Transverse colon (tissue), 4 donors: ENCODE measurements at regions not wholly inside any gene's neighbourhood (a gene's known extent, or its start where the extent isn't known, plus 50 kb on each side); places are given as distances from the start of the nearest gene placed in this dataset.

ENCODE experiments used
- DNase-seq: peaks from one replicate; pipeline ENCODE4 v3.0.0-alpha.2; 2019
- H3K27ac ChIP-seq, 4 donors: fragments of 200-600 bp; sonication (generic); 2 replicates each; pipeline ENCODE4 v1.5.1; 2016 to 2018; ENCODE audit warnings: inconsistent platforms in 4 of 4
- H3K27me3 ChIP-seq: fragments of 200-600 bp; sonication (generic); 2 replicates; pipeline ENCODE4 v1.5.1; 2017; ENCODE audit warnings: inconsistent platforms
- H3K36me3 ChIP-seq, 4 donors: fragments of 200-600 bp; sonication (generic); 2 replicates each; pipeline ENCODE4 v1.5.1; 2017 to 2019; ENCODE audit warnings: inconsistent platforms in 4 of 4
- H3K4me1 ChIP-seq, 4 donors: fragments of 200-600 bp; sonication (generic); 2 replicates each; pipeline ENCODE4 v1.5.1; 2017 to 2020; ENCODE audit warnings: inconsistent platforms in 4 of 4
- H3K4me3 ChIP-seq, 4 donors: fragments of 200-600 bp; sonication (generic); 1 replicate in 1 of 4; 2 replicates in 3 of 4; pipeline versions ENCODE4 v1.5.1 to v1.6.1; 2017 to 2019; ENCODE audit warnings: inconsistent platforms in 4 of 4
- H3K9me3 ChIP-seq, 2 donors: fragments of 200-600 bp; sonication (generic); 2 replicates each; pipeline ENCODE4 v1.5.1; 2017 to 2019; ENCODE audit warnings: inconsistent platforms in 2 of 2
- EP300 ChIP-seq: sonication (generic); formaldehyde crosslinking; IDR thresholded peaks from one replicate; pipeline ENCODE4 v1.6.1; 2017; ENCODE audit warnings: antibody characterized with exemption, low read depth
- POLR2A ChIP-seq: fragments of 450-650 bp; IDR thresholded peaks from one replicate; pipeline ENCODE4 v1.6.1; 2016; ENCODE audit warnings: antibody characterized with exemption, mild to moderate bottlenecking, moderate library complexity
- POLR2AphosphoS5 ChIP-seq, 3 donors: sonication (generic); formaldehyde crosslinking; IDR thresholded peaks; one replicate each; pipeline ENCODE4 v1.6.1; 2016; ENCODE audit warnings: antibody characterized with exemption in 3 of 3
- WGBS, 2 donors: methylation state at CpG; one replicate each; pipeline ENCODE4 v1.1.5; 2018; ENCODE audit warnings: low coverage in 1 of 2; 5-methylcytosine and 5-hydroxymethylcytosine counted together
- in situ Hi-C, 4 donors: fragments of 200-750 bp; cut with MboI; loops; one replicate each; pipeline versions ENCODE4 v1.15.0 to v1.15.1; 2017; ENCODE audit warnings: low sequenced_read_pairs in 3 of 4, low pct_ligation_motif_present in 1 of 4, low pct_unique_long_range_greater_than_20kb in 1 of 4
- intact Hi-C: fragments of 100-400 bp; cut with DNase I; formaldehyde crosslinking; loops from one replicate; pipeline ENCODE4 v1.15.1; 2023; ENCODE audit warnings: low total_unique reads
- TF ChIP-seq, protein P1 (sequence below), 5 experiments: fragments of 200-600 bp in 3 of 5; fragments of 450-650 bp in 2 of 5; sonication (generic) in 3 of 5; IDR thresholded peaks; 1 replicate in 2 of 5; 2 replicates in 3 of 5; pipeline ENCODE4 v1.5.1; 2016 to 2017; ENCODE audit warnings: antibody characterized with exemption in 5 of 5, inconsistent platforms in 3 of 5, mild to moderate bottlenecking in 2 of 5, moderate library complexity in 1 of 5

GRCh38 chr20:39338469-39339376, 376.6 kb downstream of the DHX35 start:
- in situ Hi-C loops, result no loop called here
- DNase-seq, result no peak

DNA sequence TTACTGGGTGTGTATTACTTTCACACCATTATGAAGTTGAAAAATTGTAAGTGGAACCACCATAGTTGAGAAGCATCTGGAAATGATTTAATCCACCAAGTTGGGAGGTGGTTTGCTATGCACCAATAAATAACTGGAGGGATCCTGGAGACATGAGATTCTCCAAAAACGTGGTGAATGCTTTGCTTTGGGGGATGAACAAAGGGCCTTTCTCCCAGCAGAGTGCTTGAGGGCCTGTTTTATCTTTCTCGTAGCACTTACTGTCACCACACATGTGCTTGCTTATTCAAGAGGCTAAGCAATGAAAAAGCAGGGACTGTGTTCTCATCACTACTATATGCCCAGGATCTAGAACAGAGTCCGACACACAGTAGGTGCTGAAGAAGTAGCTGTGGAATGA, 371.1 kb downstream of the DHX35 start:
- 63 to 76% methylated on average over 3 of the region's 3 CpGs for WGBS, 2 donors
- intact Hi-C loops, result no loop called here
- Histone ChIP-seq H3K9me3 (no peaks in the 10 kb centered on the region), H3K4me1 (no peaks in the 10 kb centered on the region), H3K36me3 (no peaks in the 10 kb centered on the region), H3K27ac (no peak overlapping the region), H3K27me3 (no peaks in the 10 kb centered on the region), H3K4me3 (no peak overlapping the region)
- in situ Hi-C loops, result no loop called here
- DNase-seq, result no peak
- no peak for TF ChIP-seq POLR2A
- TF ChIP-seq POLR2AphosphoS5 (IDR thresholded peaks at IDR 0.05), result no peak
- TF ChIP-seq, protein P1, sequence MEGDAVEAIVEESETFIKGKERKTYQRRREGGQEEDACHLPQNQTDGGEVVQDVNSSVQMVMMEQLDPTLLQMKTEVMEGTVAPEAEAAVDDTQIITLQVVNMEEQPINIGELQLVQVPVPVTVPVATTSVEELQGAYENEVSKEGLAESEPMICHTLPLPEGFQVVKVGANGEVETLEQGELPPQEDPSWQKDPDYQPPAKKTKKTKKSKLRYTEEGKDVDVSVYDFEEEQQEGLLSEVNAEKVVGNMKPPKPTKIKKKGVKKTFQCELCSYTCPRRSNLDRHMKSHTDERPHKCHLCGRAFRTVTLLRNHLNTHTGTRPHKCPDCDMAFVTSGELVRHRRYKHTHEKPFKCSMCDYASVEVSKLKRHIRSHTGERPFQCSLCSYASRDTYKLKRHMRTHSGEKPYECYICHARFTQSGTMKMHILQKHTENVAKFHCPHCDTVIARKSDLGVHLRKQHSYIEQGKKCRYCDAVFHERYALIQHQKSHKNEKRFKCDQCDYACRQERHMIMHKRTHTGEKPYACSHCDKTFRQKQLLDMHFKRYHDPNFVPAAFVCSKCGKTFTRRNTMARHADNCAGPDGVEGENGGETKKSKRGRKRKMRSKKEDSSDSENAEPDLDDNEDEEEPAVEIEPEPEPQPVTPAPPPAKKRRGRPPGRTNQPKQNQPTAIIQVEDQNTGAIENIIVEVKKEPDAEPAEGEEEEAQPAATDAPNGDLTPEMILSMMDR (IDR thresholded peaks at IDR 0.05), result no peak
- TF ChIP-seq EP300, result no peak

More at GRCh38 chr20:39338469-39339376, 376.6 kb downstream of the DHX35 start:
- no peaks in the 10 kb centered on the region for H3K36me3 ChIP-seq
- H3K4me3 ChIP-seq, result no peak overlapping the region
- no peaks in the 10 kb centered on the region for H3K9me3 ChIP-seq
- intact Hi-C loops, result no loop called here
- no peaks in the 10 kb centered on the region for H3K4me1 ChIP-seq
- H3K27me3 ChIP-seq, result no peaks in the 10 kb centered on the region
- no peak overlapping the region for H3K27ac ChIP-seq
- WGBS, 2 donors, result 62 to 64% methylated on average over 4 to 6 of the region's 6 CpGs
- TF ChIP-seq POLR2A, result no peak
- no peak for TF ChIP-seq POLR2AphosphoS5 (IDR thresholded peaks at IDR 0.05)
- TF ChIP-seq EP300, result no peak
- TF ChIP-seq, protein P1 (IDR thresholded peaks at IDR 0.05), result no peak

GRCh38 chr20:39328347-39328746, 366.2 kb downstream of the DHX35 start:
- Histone ChIP-seq H3K36me3 (no peaks in the 10 kb centered on the region), H3K9me3 (no peaks in the 10 kb centered on the region), H3K27me3 (no peaks in the 10 kb centered on the region), H3K27ac (no peak overlapping the region), H3K4me1 (no peaks in the 10 kb centered on the region), H3K4me3 (no peak overlapping the region)
- no peak for DNase-seq
- WGBS, 2 donors, result 71 to 74% methylated on average over 4 of the region's 4 CpGs
- intact Hi-C loops, result no loop called here
- no peak for TF ChIP-seq POLR2AphosphoS5 (IDR thresholded peaks at IDR 0.05)
- TF ChIP-seq POLR2A, result no peak
- TF ChIP-seq, protein P1 (IDR thresholded peaks at IDR 0.05), result no peak
- no peak for TF ChIP-seq EP300
- in situ Hi-C loops, result no loop called here

DNA sequence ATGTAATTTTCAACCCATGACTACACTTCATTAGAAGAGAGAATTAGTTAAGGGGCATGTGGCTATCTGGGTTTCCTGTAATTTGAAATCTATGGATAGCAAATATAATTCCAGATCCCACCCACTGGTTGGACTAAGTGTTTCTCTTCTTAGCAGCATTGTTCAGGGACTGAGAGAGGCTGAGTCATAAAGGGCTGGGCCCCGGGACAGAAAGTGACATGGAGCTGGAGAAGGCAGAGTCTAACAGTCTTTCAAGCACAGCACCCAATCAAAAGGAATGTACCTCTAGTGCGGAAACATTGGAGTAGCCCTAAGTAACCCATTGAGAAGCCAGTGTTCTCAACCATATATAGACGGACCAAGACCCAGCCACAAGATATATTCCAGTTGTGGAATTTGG, 363.9 kb downstream of the DHX35 start:
- Histone ChIP-seq H3K36me3 (no peaks in the 10 kb centered on the region), H3K27me3 (no peaks in the 10 kb centered on the region), H3K27ac (no peak overlapping the region), H3K4me1 (no peaks in the 10 kb centered on the region), H3K4me3 (no peak overlapping the region), H3K9me3 (no peaks in the 10 kb centered on the region)
- in situ Hi-C loops (no loop called here), intact Hi-C loops (no loop called here)
- WGBS, 2 donors, result 50 to 68% methylated on average over 3 of the region's 3 CpGs
- no peak for DNase-seq
- TF ChIP-seq, protein P1 (IDR thresholded peaks at IDR 0.05), result no peak
- no peak for TF ChIP-seq POLR2A
- TF ChIP-seq POLR2AphosphoS5 (IDR thresholded peaks at IDR 0.05), result no peak
- no peak for TF ChIP-seq EP300
